Esophagus squamous epithelium (tissue), 4 donors: ENCODE measurements at regions not wholly inside any gene's neighbourhood (a gene's known extent, or its start where the extent isn't known, plus 50 kb on each side); places are given as distances from the start of the nearest gene placed in this dataset.

ENCODE experiments used
- CTCF ChIP-seq, 6 experiments: fragments of 450-650 bp in 4 of 6; fragments of 200-600 bp in 2 of 6; sonication (generic) in 2 of 6; IDR thresholded peaks; one replicate each; pipeline ENCODE4 v1.5.1; 2016 to 2019; ENCODE audit warnings: antibody characterized with exemption in 6 of 6, mild to moderate bottlenecking in 4 of 6, moderate library complexity in 4 of 6
- POLR2A ChIP-seq, 4 donors: fragments of 450-650 bp; IDR thresholded peaks; one replicate each; pipeline ENCODE4 v1.6.1; 2017; ENCODE audit warnings: antibody characterized with exemption in 4 of 4, mild to moderate bottlenecking in 4 of 4, moderate library complexity in 3 of 4

DNA sequence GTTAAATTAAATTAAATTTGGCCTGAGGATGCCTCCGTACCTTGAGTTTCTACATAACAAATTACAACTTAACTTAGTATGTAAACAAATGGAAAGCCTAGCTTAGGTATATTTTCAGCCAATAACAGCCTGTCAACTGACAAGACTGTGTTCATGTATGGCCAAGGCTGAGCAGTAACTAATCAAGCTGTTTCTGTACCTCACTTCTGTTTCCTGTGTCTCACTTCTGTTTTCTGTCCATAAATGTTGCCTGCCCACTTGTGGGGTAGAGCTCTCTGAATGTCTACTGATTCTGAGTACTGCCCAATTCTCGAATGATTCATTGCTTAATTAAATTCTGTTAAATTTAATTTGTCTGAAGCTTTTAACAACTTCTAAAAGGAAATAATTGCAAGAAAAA, 445.2 kb downstream of the PCDH11X start:
- TF ChIP-seq POLR2A (IDR thresholded peaks at IDR 0.05) (no peak), CTCF (IDR thresholded peaks at IDR 0.05) (no peak)
